Left ventricle myocardium inferior (tissue), 1 donor: ENCODE measurements at regions not wholly inside any gene's neighbourhood (a gene's known extent, or its start where the extent isn't known, plus 50 kb on each side); places are given as distances from the start of the nearest gene placed in this dataset.

ENCODE experiments used
- DNase-seq: peaks from one replicate; pipeline ENCODE4 v3.0.0-alpha.2; 2020
- H3K27ac ChIP-seq: fragments of 200-600 bp; replicated peaks from 2 replicates; pipeline ENCODE4 v1.8.0; 2021
- H3K27me3 ChIP-seq: fragments of 200-600 bp; 2 replicates; pipeline ENCODE4 v1.8.0; 2021; ENCODE audit warnings: low read depth
- H3K36me3 ChIP-seq: fragments of 200-600 bp; 2 replicates; pipeline ENCODE4 v1.8.0; 2021
- H3K4me1 ChIP-seq: fragments of 200-600 bp; 2 replicates; pipeline ENCODE4 v1.8.0; 2021
- H3K4me3 ChIP-seq: fragments of 200-600 bp; 2 replicates; pipeline ENCODE4 v1.8.0; 2021; ENCODE audit warnings: mild to moderate bottlenecking, moderate library complexity
- H3K9me3 ChIP-seq: fragments of 200-600 bp; replicated peaks from 2 replicates; pipeline ENCODE4 v1.8.0; 2021
- CTCF ChIP-seq: fragments of 200-600 bp; IDR thresholded peaks from 2 replicates; pipeline ENCODE4 v1.8.0; 2021; ENCODE audit warnings: antibody characterized with exemption, mild to moderate bottlenecking, borderline replicate concordance
- intact Hi-C: fragments of 100-400 bp; cut with micrococcal nuclease; formaldehyde crosslinking; loops from one replicate; pipeline ENCODE4 v1.11.0; 2022
- donor health status: DM: no; HTN: yes; CAD: no; lungs with severe emphysema.

GRCh38 chr4:170529748-170530722 lies 440.3 kb upstream of the AADAT start:
- H3K4me1 ChIP-seq: no peaks in the 10 kb centered on the region
- no peak overlapping the region for H3K4me3 ChIP-seq
- H3K9me3 ChIP-seq: no peaks in the 10 kb centered on the region
- intact Hi-C loops: no loop called here
- no peaks in the 10 kb centered on the region for H3K36me3 ChIP-seq
- H3K27ac ChIP-seq: no peak overlapping the region
- no peaks in the 10 kb centered on the region for H3K27me3 ChIP-seq
- no peak for TF ChIP-seq CTCF
- DNase-seq: no peak

- no peak for DNase-seq
- Histone ChIP-seq H3K27me3 (no peaks in the 10 kb centered on the region), H3K4me1 (no peaks in the 10 kb centered on the region), H3K27ac (no peak overlapping the region), H3K9me3 (no peaks in the 10 kb centered on the region), H3K4me3 (no peak overlapping the region), H3K36me3 (no peaks in the 10 kb centered on the region)
- intact Hi-C loops: no loop called here
- no peak for TF ChIP-seq CTCF
Measured at GRCh38 chr4:170526471-170526870, 436.7 kb upstream of the AADAT start.

GRCh38 chr4:170522427-170522970 lies 432.7 kb upstream of the AADAT start:
- H3K36me3 ChIP-seq: no peaks in the 10 kb centered on the region
- no peak overlapping the region for H3K4me3 ChIP-seq
- no peak for TF ChIP-seq CTCF
- no peaks in the 10 kb centered on the region for H3K27me3 ChIP-seq
- H3K9me3 ChIP-seq: no peaks in the 10 kb centered on the region
- H3K27ac ChIP-seq: no peak overlapping the region
- intact Hi-C loops: no loop called here
- peak; percentile 20 for DNase-seq
- H3K4me1 ChIP-seq: no peaks in the 10 kb centered on the region

- Histone ChIP-seq H3K36me3 (no peaks in the 10 kb centered on the region), H3K4me1 (no peaks in the 10 kb centered on the region), H3K27me3 (no peaks in the 10 kb centered on the region), H3K9me3 (peaks cover 17% of the 10 kb centered on the region), H3K27ac (no peak overlapping the region), H3K4me3 (peak overlapping the region; percentile 40)
- no peak for TF ChIP-seq CTCF
- no peak for DNase-seq
- intact Hi-C loops: no loop called here
Measured at GRCh38 chr4:170497689-170498088, 407.9 kb upstream of the AADAT start.

- Histone ChIP-seq H3K27ac (no peak overlapping the region), H3K4me3 (peak overlapping the region; percentile 40), H3K27me3 (no peaks in the 10 kb centered on the region), H3K36me3 (no peaks in the 10 kb centered on the region), H3K9me3 (peaks cover 17% of the 10 kb centered on the region), H3K4me1 (no peaks in the 10 kb centered on the region)
- intact Hi-C loops: no loop called here
- DNase-seq: no peak
- TF ChIP-seq CTCF: no peak
Measured at GRCh38 chr4:170497112-170497511, 407.4 kb upstream of the AADAT start.
